Ovary (tissue), 3 donors: ENCODE measurements at regions not wholly inside any gene's neighbourhood (a gene's known extent, or its start where the extent isn't known, plus 50 kb on each side); places are given as distances from the start of the nearest gene placed in this dataset.

Experiments used
- CTCF ChIP-seq, 3 donors: fragments of 450-650 bp in 2 of 3; fragments of 200-600 bp in 1 of 3; IDR thresholded peaks; one replicate each; pipeline versions ENCODE4 v1.5.1 to v1.8.0; 2016 to 2022; ENCODE audit warnings: antibody characterized with exemption in 3 of 3, mild to moderate bottlenecking in 1 of 3
- EP300 ChIP-seq: sonication (generic); formaldehyde crosslinking; IDR thresholded peaks from one replicate; pipeline ENCODE4 v1.6.1; 2017; ENCODE audit warnings: antibody characterized with exemption
- POLR2A ChIP-seq: fragments of 450-650 bp; IDR thresholded peaks from one replicate; pipeline ENCODE4 v1.6.1; 2017; ENCODE audit warnings: antibody characterized with exemption, mild to moderate bottlenecking, moderate library complexity
- donor health status: DM: no; HTN: no; CAD: no.

DNA sequence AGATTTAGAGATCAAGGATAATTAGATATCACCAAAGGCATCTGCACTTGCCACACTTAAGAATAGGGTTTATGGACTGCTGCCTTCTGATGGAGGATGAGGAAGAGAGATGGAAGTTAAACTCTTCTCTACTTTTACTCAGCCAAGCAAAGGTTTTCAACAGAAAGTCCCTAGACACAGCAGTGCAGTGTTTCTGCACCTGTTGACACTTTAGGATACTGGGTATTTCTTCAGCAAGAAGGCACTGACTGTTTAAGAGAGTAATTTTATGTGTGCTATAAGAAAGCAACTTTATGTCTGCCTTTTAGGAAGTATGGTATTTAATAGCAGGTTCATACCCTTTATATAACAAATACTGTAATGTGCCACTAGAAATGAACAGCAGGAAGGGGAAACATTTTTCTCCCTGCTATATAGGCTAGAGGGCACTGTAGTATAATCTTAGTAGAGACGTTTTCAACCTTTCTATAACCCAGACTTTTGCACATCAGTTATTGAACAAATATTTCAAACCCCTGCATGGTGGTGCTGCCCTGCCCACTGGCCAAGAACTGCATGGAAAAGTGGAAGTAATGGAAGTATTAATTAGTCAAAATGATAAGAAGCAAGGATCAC lies 225.0 kb upstream of the GRIP1 start:
- TF ChIP-seq CTCF (IDR thresholded peaks at IDR 0.05): no peak
- no peak for TF ChIP-seq POLR2A
- no peak for TF ChIP-seq EP300
